ENCODE measurements at regions not wholly inside any gene's neighbourhood (a gene's known extent, or its start where the extent isn't known, plus 50 kb on each side); places are given as distances from the start of the nearest gene placed in this dataset.

- Mint-ChIP-seq H3K4me1 (no peaks in the 10 kb centered on the region), H3K36me3 (ENCODE audit: low read depth) (no peaks in the 10 kb centered on the region), H3K27me3 (ENCODE audit: insufficient read depth) (peaks cover 46% of the 10 kb centered on the region), H3K4me3 (no peak overlapping the region), H3K27ac (no peak overlapping the region), H3K9me3 (peaks cover 6% of the 10 kb centered on the region)
- TF ChIP-seq, protein P1, sequence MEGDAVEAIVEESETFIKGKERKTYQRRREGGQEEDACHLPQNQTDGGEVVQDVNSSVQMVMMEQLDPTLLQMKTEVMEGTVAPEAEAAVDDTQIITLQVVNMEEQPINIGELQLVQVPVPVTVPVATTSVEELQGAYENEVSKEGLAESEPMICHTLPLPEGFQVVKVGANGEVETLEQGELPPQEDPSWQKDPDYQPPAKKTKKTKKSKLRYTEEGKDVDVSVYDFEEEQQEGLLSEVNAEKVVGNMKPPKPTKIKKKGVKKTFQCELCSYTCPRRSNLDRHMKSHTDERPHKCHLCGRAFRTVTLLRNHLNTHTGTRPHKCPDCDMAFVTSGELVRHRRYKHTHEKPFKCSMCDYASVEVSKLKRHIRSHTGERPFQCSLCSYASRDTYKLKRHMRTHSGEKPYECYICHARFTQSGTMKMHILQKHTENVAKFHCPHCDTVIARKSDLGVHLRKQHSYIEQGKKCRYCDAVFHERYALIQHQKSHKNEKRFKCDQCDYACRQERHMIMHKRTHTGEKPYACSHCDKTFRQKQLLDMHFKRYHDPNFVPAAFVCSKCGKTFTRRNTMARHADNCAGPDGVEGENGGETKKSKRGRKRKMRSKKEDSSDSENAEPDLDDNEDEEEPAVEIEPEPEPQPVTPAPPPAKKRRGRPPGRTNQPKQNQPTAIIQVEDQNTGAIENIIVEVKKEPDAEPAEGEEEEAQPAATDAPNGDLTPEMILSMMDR (conservative IDR thresholded peaks at IDR 0.05) = no peak
- H3K36me3 ChIP-seq (ENCODE audit: control insufficient read depth, insufficient read depth, low read length) = no peaks in the 10 kb centered on the region
- no peaks in the 10 kb centered on the region for H3K9me3 ChIP-seq (ENCODE audit: control insufficient read depth, low read length)
- no peak for DNase-seq
- H3K27me3 ChIP-seq (ENCODE audit: control insufficient read depth, insufficient read depth, low read length, poor library complexity, severe bottlenecking) = peaks cover 37% of the 10 kb centered on the region
- H3K4me1 ChIP-seq (ENCODE audit: control insufficient read depth, insufficient read depth, low read length) = no peaks in the 10 kb centered on the region
- H3K4me3 ChIP-seq (ENCODE audit: low read length) = no peak overlapping the region
- no peak overlapping the region for H3K9ac ChIP-seq (ENCODE audit: extremely low read depth, low read length, poor library complexity, severe bottlenecking)
- no peak overlapping the region for H3K27ac ChIP-seq (ENCODE audit: low read depth, low read length)
- WGBS, 2 experiments (ENCODE audit: insufficient coverage in 1 of 2, insufficient read length in 1 of 2) = 85 to 95% methylated on average over 2 of the region's 2 CpGs
Observed at GRCh38 chr3:134704133-134704532, 53.3 kb upstream of the KY start.

- no peak for DNase-seq
- Histone ChIP-seq H3K9me3 (ENCODE audit: control insufficient read depth, low read length) (no peaks in the 10 kb centered on the region), H3K9ac (ENCODE audit: extremely low read depth, low read length, poor library complexity, severe bottlenecking) (no peak overlapping the region), H3K36me3 (ENCODE audit: control insufficient read depth, insufficient read depth, low read length) (no peaks in the 10 kb centered on the region), H3K4me1 (ENCODE audit: control insufficient read depth, insufficient read depth, low read length) (no peaks in the 10 kb centered on the region), H3K4me3 (ENCODE audit: low read length) (no peak overlapping the region), H3K27ac (ENCODE audit: low read depth, low read length) (no peak overlapping the region), H3K27me3 (ENCODE audit: control insufficient read depth, insufficient read depth, low read length, poor library complexity, severe bottlenecking) (peaks cover 33% of the 10 kb centered on the region)
- H3K4me1 Mint-ChIP-seq = no peaks in the 10 kb centered on the region
- H3K27ac Mint-ChIP-seq = no peak overlapping the region
- WGBS, 2 experiments (ENCODE audit: insufficient coverage in 1 of 2, insufficient read length in 1 of 2) = 89 to 100% methylated on average over 1 of the region's 1 CpG
- H3K27me3 Mint-ChIP-seq (ENCODE audit: insufficient read depth) = peaks cover 44% of the 10 kb centered on the region
- no peak overlapping the region for H3K4me3 Mint-ChIP-seq
- TF ChIP-seq, protein P1 (conservative IDR thresholded peaks at IDR 0.05) = no peak
- peaks cover 6% of the 10 kb centered on the region for H3K9me3 Mint-ChIP-seq
- H3K36me3 Mint-ChIP-seq (ENCODE audit: low read depth) = no peaks in the 10 kb centered on the region
Observed at GRCh38 chr3:134704556-134704955, 53.7 kb upstream of the KY start.

DNA sequence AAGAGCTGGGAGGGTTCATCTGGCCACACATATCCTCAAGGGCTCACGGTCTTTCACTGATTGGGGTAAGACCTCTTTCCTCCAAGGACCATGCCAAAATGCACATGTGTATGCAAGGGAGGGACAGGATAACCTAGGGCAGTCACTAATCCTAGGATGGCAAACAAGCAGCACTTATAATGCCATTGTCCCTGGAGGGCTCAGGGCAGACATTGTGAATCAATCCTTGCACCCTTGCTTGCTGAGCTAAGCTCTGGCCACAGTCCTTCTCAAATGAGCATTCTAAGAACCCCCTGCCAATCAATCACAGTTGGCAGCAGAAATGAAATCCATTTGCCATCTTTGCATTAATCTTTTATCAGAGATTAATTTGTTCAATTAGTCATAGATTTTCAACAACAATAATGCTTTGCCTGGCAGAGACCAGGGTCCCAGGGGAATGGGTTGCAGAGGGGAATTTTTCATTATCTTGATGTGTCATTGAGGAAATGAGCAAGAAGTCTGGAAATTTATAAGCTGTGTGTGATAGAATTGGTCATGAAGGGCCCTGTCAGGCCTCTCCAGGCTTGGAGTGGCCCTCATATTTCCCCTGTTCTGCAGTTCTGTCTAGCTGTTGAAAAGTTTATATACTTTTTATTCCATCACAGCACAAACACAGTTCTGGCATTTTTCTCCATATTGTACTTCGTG, 57.2 kb upstream of the KY start:
- Mint-ChIP-seq H3K4me1 (no peaks in the 10 kb centered on the region), H3K9me3 (no peaks in the 10 kb centered on the region)
- no peak overlapping the region for H3K27ac ChIP-seq (ENCODE audit: low read depth, low read length)

More for the DNA sequence above, 57.2 kb upstream of the KY start:
- Mint-ChIP-seq H3K4me3 (no peak overlapping the region), H3K27me3 (ENCODE audit: insufficient read depth) (peaks cover 29% of the 10 kb centered on the region), H3K27ac (no peak overlapping the region), H3K36me3 (ENCODE audit: low read depth) (no peaks in the 10 kb centered on the region)
- peaks cover 20% of the 10 kb centered on the region for H3K27me3 ChIP-seq (ENCODE audit: control insufficient read depth, insufficient read depth, low read length, poor library complexity, severe bottlenecking)
- TF ChIP-seq, protein P1 (conservative IDR thresholded peaks at IDR 0.05) = no peak
- no peak overlapping the region for H3K9ac ChIP-seq (ENCODE audit: extremely low read depth, low read length, poor library complexity, severe bottlenecking)
- H3K4me1 ChIP-seq (ENCODE audit: control insufficient read depth, insufficient read depth, low read length) = no peaks in the 10 kb centered on the region
- H3K36me3 ChIP-seq (ENCODE audit: control insufficient read depth, insufficient read depth, low read length) = no peaks in the 10 kb centered on the region
- no peak for DNase-seq
- no peak overlapping the region for H3K4me3 ChIP-seq (ENCODE audit: low read length)
- 83 to 97% methylated on average over 1 to 2 of the region's 2 CpGs for WGBS, 2 experiments (ENCODE audit: insufficient coverage in 1 of 2, insufficient read length in 1 of 2)
- no peaks in the 10 kb centered on the region for H3K9me3 ChIP-seq (ENCODE audit: control insufficient read depth, low read length)
